WERI-Rb-1 (cell line): ENCODE measurements at regions not wholly inside any gene's neighbourhood (a gene's known extent, or its start where the extent isn't known, plus 50 kb on each side); places are given as distances from the start of the nearest gene placed in this dataset.

Source experiments
- DNase-seq: peaks from one replicate; pipeline ENCODE4 v3.0.0-alpha.2; 2020
- H3K27ac ChIP-seq: fragments of 250-450 bp; sonication (Bioruptor Pico); 2 replicates; pipeline ENCODE4 v1.5.1; 2020; ENCODE audit warnings: mild to moderate bottlenecking, moderate library complexity
- H3K27me3 ChIP-seq: fragments of 250-450 bp; sonication (Bioruptor Pico); 2 replicates; pipeline ENCODE4 v1.5.1; 2021; ENCODE audit warnings: mild to moderate bottlenecking, low read depth, moderate library complexity; ENCODE audit not compliant: insufficient read depth, severe bottlenecking
- H3K36me3 ChIP-seq: fragments of 250-450 bp; sonication (Bioruptor Pico); 2 replicates; pipeline ENCODE4 v1.5.1; 2020; ENCODE audit warnings: mild to moderate bottlenecking, moderate library complexity
- H3K4me3 ChIP-seq: 2 replicates; pipeline ENCODE4 v1.5.1; 2011; ENCODE audit warnings: low read depth, mild to moderate bottlenecking, control low read depth, low read length
- H3K9me3 ChIP-seq: fragments of 250-450 bp; sonication (Bioruptor Pico); 2 replicates; pipeline ENCODE4 v1.5.1; 2021; ENCODE audit warnings: mild to moderate bottlenecking, moderate library complexity; ENCODE audit not compliant: severe bottlenecking
- CTCF ChIP-seq: IDR thresholded peaks from 2 replicates; pipeline ENCODE4 v1.5.1; 2011; ENCODE audit warnings: low read depth, mild to moderate bottlenecking, control low read depth, inconsistent platforms, low read length

GRCh38 chr13:30125422-30126073, 181.8 kb downstream of the KATNAL1 start:
- Histone ChIP-seq H3K27ac (no peak overlapping the region), H3K9me3 (no peaks in the 10 kb centered on the region), H3K4me3 (no peak overlapping the region), H3K36me3 (no peaks in the 10 kb centered on the region), H3K27me3 (no peaks in the 10 kb centered on the region)
- DNase-seq, result no peak
- no peak for TF ChIP-seq CTCF

- no peak for DNase-seq
- Histone ChIP-seq H3K36me3 (no peaks in the 10 kb centered on the region), H3K27me3 (no peaks in the 10 kb centered on the region), H3K27ac (no peak overlapping the region), H3K9me3 (no peaks in the 10 kb centered on the region), H3K4me3 (no peak overlapping the region)
- no peak for TF ChIP-seq CTCF
These were observed 183.1 kb downstream of the KATNAL1 start for GRCh38 chr13:30124131-30124768.

GRCh38 chr13:30123575-30123974, 183.8 kb downstream of the KATNAL1 start:
- no peak for DNase-seq
- TF ChIP-seq CTCF, result no peak
- H3K27ac ChIP-seq, result no peak overlapping the region
- H3K27me3 ChIP-seq, result no peaks in the 10 kb centered on the region
- H3K36me3 ChIP-seq, result no peaks in the 10 kb centered on the region
- no peak overlapping the region for H3K4me3 ChIP-seq
- H3K9me3 ChIP-seq, result no peaks in the 10 kb centered on the region

GRCh38 chr13:30121666-30122065, 185.7 kb downstream of the KATNAL1 start:
- no peak overlapping the region for H3K4me3 ChIP-seq
- H3K9me3 ChIP-seq, result no peaks in the 10 kb centered on the region
- no peak for DNase-seq
- no peak for TF ChIP-seq CTCF
- no peaks in the 10 kb centered on the region for H3K36me3 ChIP-seq
- no peaks in the 10 kb centered on the region for H3K27me3 ChIP-seq
- H3K27ac ChIP-seq, result no peak overlapping the region

GRCh38 chr13:30121244-30121643, 186.1 kb downstream of the KATNAL1 start:
- TF ChIP-seq CTCF, result no peak
- H3K4me3 ChIP-seq, result no peak overlapping the region
- no peaks in the 10 kb centered on the region for H3K36me3 ChIP-seq

More at GRCh38 chr13:30121244-30121643, 186.1 kb downstream of the KATNAL1 start:
- no peaks in the 10 kb centered on the region for H3K27me3 ChIP-seq
- no peaks in the 10 kb centered on the region for H3K9me3 ChIP-seq
- DNase-seq, result no peak
- no peak overlapping the region for H3K27ac ChIP-seq
